GM06990 (cell line): ENCODE measurements at regions not wholly inside any gene's neighbourhood (a gene's known extent, or its start where the extent isn't known, plus 50 kb on each side); places are given as distances from the start of the nearest gene placed in this dataset.
"Not testable (repeated sequence)": the region's sequence is repeated elsewhere in the genome, so short reads cannot be mapped to it uniquely, and the experiment has no call there.

Source experiments
- DNase-seq: peaks from one replicate; pipeline ENCODE4 v3.0.0-alpha.2; 2011; ENCODE audit not compliant: insufficient read length; ENCODE audit errors: extremely low read depth
- H3K27me3 ChIP-seq: replicated peaks from 2 replicates; pipeline ENCODE4 v1.6.0; 2011; ENCODE audit warnings: low read length; ENCODE audit not compliant: control insufficient read depth, insufficient read depth
- H3K36me3 ChIP-seq: 2 replicates; pipeline ENCODE4 v1.5.1; 2011; ENCODE audit warnings: low read length; ENCODE audit not compliant: control insufficient read depth, insufficient read depth
- H3K4me3 ChIP-seq: replicated peaks from 2 replicates; pipeline ENCODE4 v1.5.1; 2011; ENCODE audit warnings: low read depth, mild to moderate bottlenecking, control low read depth, low read length
- TF ChIP-seq, protein P1 (sequence below): IDR thresholded peaks from 2 replicates; pipeline ENCODE4 v1.5.1; 2011; ENCODE audit warnings: low read length, control low read depth, mild to moderate bottlenecking, inconsistent platforms; ENCODE audit not compliant: insufficient read depth, poor library complexity, severe bottlenecking

GRCh38 chr12:3380200-3381043 lies 110.6 kb upstream of the PRMT8 start:
- DNase-seq = no peak

GRCh38 chr12:3381059-3382047 lies 109.7 kb upstream of the PRMT8 start:
- Histone ChIP-seq H3K27me3 (no peaks in the 10 kb centered on the region), H3K4me3 (no peak overlapping the region)

More at GRCh38 chr12:3380200-3381043, 110.6 kb upstream of the PRMT8 start:
- H3K36me3 ChIP-seq = no peaks in the 10 kb centered on the region
- H3K27me3 ChIP-seq = no peaks in the 10 kb centered on the region
- H3K4me3 ChIP-seq = no peak overlapping the region
- TF ChIP-seq, protein P1, sequence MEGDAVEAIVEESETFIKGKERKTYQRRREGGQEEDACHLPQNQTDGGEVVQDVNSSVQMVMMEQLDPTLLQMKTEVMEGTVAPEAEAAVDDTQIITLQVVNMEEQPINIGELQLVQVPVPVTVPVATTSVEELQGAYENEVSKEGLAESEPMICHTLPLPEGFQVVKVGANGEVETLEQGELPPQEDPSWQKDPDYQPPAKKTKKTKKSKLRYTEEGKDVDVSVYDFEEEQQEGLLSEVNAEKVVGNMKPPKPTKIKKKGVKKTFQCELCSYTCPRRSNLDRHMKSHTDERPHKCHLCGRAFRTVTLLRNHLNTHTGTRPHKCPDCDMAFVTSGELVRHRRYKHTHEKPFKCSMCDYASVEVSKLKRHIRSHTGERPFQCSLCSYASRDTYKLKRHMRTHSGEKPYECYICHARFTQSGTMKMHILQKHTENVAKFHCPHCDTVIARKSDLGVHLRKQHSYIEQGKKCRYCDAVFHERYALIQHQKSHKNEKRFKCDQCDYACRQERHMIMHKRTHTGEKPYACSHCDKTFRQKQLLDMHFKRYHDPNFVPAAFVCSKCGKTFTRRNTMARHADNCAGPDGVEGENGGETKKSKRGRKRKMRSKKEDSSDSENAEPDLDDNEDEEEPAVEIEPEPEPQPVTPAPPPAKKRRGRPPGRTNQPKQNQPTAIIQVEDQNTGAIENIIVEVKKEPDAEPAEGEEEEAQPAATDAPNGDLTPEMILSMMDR = no peak

DNA sequence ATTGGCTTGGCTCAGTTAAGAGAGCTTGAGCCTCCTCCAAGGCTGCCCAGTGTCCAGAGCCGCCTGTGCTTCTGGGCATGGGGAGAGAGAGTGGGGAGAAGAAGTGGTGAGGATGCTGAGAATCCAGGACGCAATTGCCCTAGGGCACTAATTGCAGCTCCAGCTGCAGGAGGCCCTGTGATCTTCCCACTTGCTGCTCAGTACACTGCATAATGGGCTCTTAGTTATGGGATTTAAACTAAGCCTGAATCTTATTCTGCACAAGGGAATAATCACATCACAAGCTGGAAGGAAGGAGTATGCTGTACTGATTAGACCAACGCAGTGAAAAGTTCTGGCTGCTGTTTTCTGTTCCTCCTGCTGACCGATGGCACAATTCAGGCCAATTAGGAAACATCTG lies 101.0 kb upstream of the PRMT8 start:
- Histone ChIP-seq H3K27me3 (no peaks in the 10 kb centered on the region), H3K4me3 (no peak overlapping the region), H3K36me3 (no peaks in the 10 kb centered on the region)
- TF ChIP-seq, protein P1 = no peak
- no peak for DNase-seq

More at GRCh38 chr12:3381059-3382047, 109.7 kb upstream of the PRMT8 start:
- no peaks in the 10 kb centered on the region for H3K36me3 ChIP-seq
- TF ChIP-seq, protein P1 = no peak
- DNase-seq = no peak

DNA sequence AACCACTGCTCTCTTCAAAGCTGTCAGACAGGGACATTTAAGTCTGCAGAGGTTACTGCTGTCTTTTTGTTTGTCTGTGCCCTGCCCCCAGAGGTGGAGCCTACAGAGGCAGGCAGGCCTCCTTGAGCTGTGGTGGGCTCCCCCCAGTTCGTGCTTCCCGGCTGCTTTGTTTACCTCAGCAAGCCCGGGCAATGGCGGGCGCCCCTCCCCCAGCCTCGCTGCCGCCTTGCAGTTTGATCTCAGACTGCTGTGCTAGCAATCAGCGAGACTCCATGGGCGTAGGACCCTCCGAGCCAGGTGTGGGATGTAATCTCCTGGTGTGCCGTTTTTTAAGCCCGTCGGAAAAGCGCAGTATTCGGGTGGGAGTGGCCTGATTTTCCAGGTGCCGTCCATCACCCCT lies 93.4 kb upstream of the PRMT8 start:
- H3K4me3 ChIP-seq, DNase-seq, H3K36me3 ChIP-seq, H3K27me3 ChIP-seq: not testable (repeated sequence)

GRCh38 chr12:3398196-3398789 lies 92.7 kb upstream of the PRMT8 start:
- H3K4me3 ChIP-seq = no peak overlapping the region
- no peaks in the 10 kb centered on the region; the same call in 1 of the 2 replicates for H3K27me3 ChIP-seq
- TF ChIP-seq, protein P1 = no peak
- DNase-seq = no peak
- no peaks in the 10 kb centered on the region for H3K36me3 ChIP-seq
